ENCODE measurements at regions not wholly inside any gene's neighbourhood (a gene's known extent, or its start where the extent isn't known, plus 50 kb on each side); places are given as distances from the start of the nearest gene placed in this dataset.

DNA sequence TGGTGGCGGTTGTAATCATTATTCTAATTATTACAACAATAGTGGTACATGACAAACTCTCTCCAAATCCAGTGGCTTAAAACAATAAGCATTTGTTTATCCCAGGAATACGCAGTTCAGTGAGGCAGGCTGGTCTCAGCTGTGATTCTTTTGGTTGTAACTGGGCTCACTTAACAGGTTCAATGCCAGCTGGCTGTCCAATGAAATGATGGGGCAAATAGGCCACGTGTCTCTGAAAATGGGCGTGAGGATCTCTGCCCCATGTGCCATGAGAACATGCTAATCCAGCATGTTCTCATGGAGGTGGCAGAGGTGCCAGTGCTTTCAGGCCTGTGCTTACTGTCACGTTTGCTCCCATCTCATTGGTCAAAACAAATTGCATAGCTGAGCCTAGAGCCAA lies 73.1 kb upstream of the CLMN start:
- Histone ChIP-seq H3K27ac (ENCODE audit: low read depth, low read length) (no peak overlapping the region), H3K4me1 (ENCODE audit: control insufficient read depth in 3 of 3, insufficient read depth in 3 of 3, low read length in 3 of 3) (peaks cover 0 to 8% (median 6%) of the 10 kb centered on the region in 3 donors), H3K4me3 (ENCODE audit: low read length in 3 of 3) (no peak overlapping the region), H3K9me3 (ENCODE audit: control insufficient read depth in 3 of 3, low read length in 3 of 3) (peaks cover 0 to 5% (median 0%) of the 10 kb centered on the region in 3 donors), H3K36me3 (ENCODE audit: control insufficient read depth in 3 of 3, insufficient read depth in 3 of 3, low read length in 3 of 3) (no peaks in the 10 kb centered on the region), H3K9ac (ENCODE audit: low read depth in 1 of 3, low read length in 3 of 3) (no peak overlapping the region), H3K27me3 (ENCODE audit: control insufficient read depth in 3 of 3, insufficient read depth in 3 of 3, low read length in 3 of 3) (peaks cover 0 to 4% (median 0%) of the 10 kb centered on the region in 3 donors)

DNA sequence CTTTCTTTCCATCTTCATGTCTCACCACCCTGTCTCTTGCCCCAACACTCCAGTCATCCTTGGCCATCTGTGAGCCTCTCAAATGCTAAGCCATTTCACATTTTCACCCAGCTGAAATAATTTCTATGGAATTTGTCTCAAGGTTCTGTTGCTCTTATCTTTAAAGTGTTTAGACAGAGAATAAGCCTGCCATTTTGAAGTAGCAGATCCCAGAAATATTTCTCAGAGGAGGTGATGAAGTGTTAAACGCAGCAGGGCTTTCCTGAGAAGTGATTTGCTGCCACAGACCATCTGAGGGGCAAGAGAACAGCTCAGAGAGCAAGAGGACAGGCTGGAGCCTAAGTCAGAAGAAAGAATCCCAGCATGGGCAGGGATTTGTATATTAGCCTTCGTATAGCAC lies 71.6 kb upstream of the CLMN start:
- Histone ChIP-seq H3K4me1 (ENCODE audit: control insufficient read depth in 3 of 3, insufficient read depth in 3 of 3, low read length in 3 of 3) (peaks cover 0 to 8% (median 6%) of the 10 kb centered on the region in 3 donors), H3K9me3 (ENCODE audit: control insufficient read depth in 3 of 3, low read length in 3 of 3) (peaks cover 0 to 5% (median 0%) of the 10 kb centered on the region in 3 donors), H3K27ac (ENCODE audit: low read depth, low read length) (no peak overlapping the region), H3K27me3 (ENCODE audit: control insufficient read depth in 3 of 3, insufficient read depth in 3 of 3, low read length in 3 of 3) (no peaks in the 10 kb centered on the region), H3K9ac (ENCODE audit: low read depth in 1 of 3, low read length in 3 of 3) (no peak overlapping the region), H3K36me3 (ENCODE audit: control insufficient read depth in 3 of 3, insufficient read depth in 3 of 3, low read length in 3 of 3) (no peaks in the 10 kb centered on the region), H3K4me3 (ENCODE audit: low read length in 3 of 3) (no peak overlapping the region)

DNA sequence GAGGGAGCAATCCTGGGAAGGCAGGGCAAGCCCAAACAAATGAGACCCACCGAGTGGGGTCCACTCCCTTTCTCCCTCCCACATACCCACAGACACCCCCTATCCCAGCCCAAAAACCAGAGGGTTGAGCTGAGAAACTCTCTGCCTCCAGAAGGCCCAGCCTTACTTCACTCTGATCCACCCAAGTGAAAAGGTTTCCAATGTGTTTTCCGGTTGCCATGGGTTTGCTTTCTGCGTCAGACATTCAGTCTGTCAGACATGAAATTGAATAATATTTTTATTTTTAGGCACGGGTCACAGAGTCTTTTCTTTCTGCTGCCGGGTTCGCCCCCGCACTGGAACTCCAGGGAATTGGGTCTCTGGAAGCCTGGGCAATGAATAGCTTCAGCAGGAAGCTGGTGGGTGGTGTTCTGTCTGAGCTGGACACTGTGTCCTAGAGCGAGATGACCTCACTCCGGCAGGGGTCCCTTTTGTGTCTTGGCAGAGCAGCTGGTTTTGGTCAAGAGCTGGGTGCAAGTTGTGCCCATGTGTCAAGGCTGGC lies 69.8 kb upstream of the CLMN start:
- Histone ChIP-seq H3K9ac (ENCODE audit: low read depth in 1 of 3, low read length in 3 of 3) (no peak overlapping the region), H3K27ac (ENCODE audit: low read depth, low read length) (peak overlapping the region; percentile 66), H3K36me3 (ENCODE audit: control insufficient read depth in 3 of 3, insufficient read depth in 3 of 3, low read length in 3 of 3) (no peaks in the 10 kb centered on the region), H3K4me3 (ENCODE audit: low read length in 3 of 3) (peak overlapping the region in 2 of 3 donors; percentile 9 to 16), H3K9me3 (ENCODE audit: control insufficient read depth in 3 of 3, low read length in 3 of 3) (peaks cover 0 to 5% (median 0%) of the 10 kb centered on the region in 3 donors), H3K4me1 (ENCODE audit: control insufficient read depth in 3 of 3, insufficient read depth in 3 of 3, low read length in 3 of 3) (peaks cover 0 to 8% (median 6%) of the 10 kb centered on the region in 3 donors), H3K27me3 (ENCODE audit: control insufficient read depth in 3 of 3, insufficient read depth in 3 of 3, low read length in 3 of 3) (peaks cover 0 to 4% (median 2%) of the 10 kb centered on the region in 3 donors)

DNA sequence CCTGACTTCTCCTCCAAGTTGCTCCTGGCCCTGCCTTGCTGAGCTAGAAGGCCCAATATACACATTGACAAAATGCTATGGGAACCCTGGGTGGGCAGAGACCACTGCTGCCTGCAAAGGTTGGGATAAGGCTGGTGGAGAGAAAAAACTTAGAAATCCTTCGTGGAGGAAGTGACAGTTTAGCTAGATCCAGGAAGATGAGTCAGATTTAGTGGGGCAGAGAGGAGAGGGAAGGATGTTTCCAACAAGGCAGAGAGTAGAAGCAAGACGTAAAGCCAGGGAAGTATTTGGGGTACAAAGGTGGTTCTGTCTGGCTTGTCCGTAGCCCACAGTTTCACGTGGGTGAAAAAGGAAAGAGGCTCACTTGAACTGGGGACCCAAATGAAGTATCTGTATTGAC lies 69.0 kb upstream of the CLMN start:
- Histone ChIP-seq H3K27ac (ENCODE audit: low read depth, low read length) (peak overlapping the region; percentile 66), H3K9me3 (ENCODE audit: control insufficient read depth in 3 of 3, low read length in 3 of 3) (peaks cover 0 to 5% (median 0%) of the 10 kb centered on the region in 3 donors), H3K27me3 (ENCODE audit: control insufficient read depth in 3 of 3, insufficient read depth in 3 of 3, low read length in 3 of 3) (peaks cover 0 to 4% (median 3%) of the 10 kb centered on the region in 3 donors), H3K9ac (ENCODE audit: low read depth in 1 of 3, low read length in 3 of 3) (no peak overlapping the region), H3K4me3 (ENCODE audit: low read length in 3 of 3) (no peak overlapping the region), H3K4me1 (ENCODE audit: control insufficient read depth in 3 of 3, insufficient read depth in 3 of 3, low read length in 3 of 3) (peaks cover 0 to 8% (median 6%) of the 10 kb centered on the region in 3 donors), H3K36me3 (ENCODE audit: control insufficient read depth in 3 of 3, insufficient read depth in 3 of 3, low read length in 3 of 3) (no peaks in the 10 kb centered on the region)

DNA sequence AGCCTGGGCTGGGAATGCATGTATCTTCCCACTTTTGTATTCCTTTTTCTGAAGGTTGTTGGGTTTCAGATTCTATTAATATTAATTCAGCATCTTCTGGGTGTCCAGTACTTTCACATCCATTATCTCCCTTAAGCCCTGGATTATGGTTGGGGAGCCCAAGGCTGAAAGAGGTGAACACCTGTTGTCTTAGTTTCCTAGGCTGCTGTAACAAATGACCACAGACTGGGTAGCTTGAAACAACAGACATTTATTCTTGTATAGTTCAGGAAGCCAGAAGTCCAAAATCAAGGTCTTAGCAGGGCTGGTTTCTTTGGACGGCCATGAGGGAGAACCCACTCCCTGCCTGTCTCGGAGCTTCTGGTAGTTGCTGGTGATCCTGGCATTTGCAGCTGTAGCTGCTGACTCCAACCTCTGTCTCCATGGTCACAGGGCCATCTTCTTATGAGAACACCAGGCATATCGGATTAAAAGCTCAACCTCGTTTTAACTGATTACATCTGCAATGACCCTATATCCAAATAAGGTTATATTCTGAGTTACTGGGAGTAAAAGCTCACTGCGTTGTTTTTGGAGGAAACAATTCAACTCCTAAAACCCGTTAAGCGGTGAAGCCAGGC lies 68.2 kb upstream of the CLMN start:
- Histone ChIP-seq H3K9me3 (ENCODE audit: control insufficient read depth in 3 of 3, low read length in 3 of 3) (peaks cover 0 to 5% (median 0%) of the 10 kb centered on the region in 3 donors), H3K27ac (ENCODE audit: low read depth, low read length) (no peak overlapping the region), H3K4me1 (ENCODE audit: control insufficient read depth in 3 of 3, insufficient read depth in 3 of 3, low read length in 3 of 3) (peaks cover 0 to 8% (median 6%) of the 10 kb centered on the region in 3 donors), H3K36me3 (ENCODE audit: control insufficient read depth in 3 of 3, insufficient read depth in 3 of 3, low read length in 3 of 3) (no peaks in the 10 kb centered on the region), H3K27me3 (ENCODE audit: control insufficient read depth in 3 of 3, insufficient read depth in 3 of 3, low read length in 3 of 3) (peaks cover 0 to 4% (median 3%) of the 10 kb centered on the region in 3 donors), H3K4me3 (ENCODE audit: low read length in 3 of 3) (no peak overlapping the region), H3K9ac (ENCODE audit: low read depth in 1 of 3, low read length in 3 of 3) (no peak overlapping the region)

DNA sequence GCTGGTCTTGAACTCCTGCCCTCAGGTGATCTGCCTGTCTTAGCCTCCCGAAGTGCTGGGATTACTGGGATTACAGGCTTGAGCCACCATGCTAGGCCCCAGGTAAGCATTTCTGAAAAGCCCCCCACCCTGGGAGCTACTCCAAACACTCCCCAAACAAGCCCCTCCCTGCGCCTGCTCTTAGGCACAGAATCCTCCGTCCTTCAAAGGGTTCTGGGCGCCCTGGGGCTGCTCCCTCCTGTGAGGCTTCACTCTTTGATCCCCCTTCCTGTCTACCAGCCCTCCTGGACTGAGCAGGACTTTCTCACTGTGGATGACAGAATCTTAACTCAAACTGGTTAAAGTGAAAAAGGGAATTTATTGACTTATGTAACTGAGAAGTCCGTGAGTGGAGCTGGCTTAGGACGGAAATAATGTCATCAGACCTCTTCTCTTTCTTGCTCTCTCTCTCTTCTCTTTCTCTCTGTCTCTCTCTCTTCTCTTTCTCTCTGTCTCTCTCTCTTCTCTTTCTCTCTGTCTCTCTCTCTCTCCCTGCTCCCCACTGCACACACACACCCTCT lies 66.9 kb upstream of the CLMN start:
- Histone ChIP-seq H3K36me3 (ENCODE audit: control insufficient read depth in 3 of 3, insufficient read depth in 3 of 3, low read length in 3 of 3) (no peaks in the 10 kb centered on the region), H3K27me3 (ENCODE audit: control insufficient read depth in 3 of 3, insufficient read depth in 3 of 3, low read length in 3 of 3) (peaks cover 0 to 4% (median 3%) of the 10 kb centered on the region in 3 donors), H3K4me1 (ENCODE audit: control insufficient read depth in 3 of 3, insufficient read depth in 3 of 3, low read length in 3 of 3) (peaks cover 0 to 8% (median 6%) of the 10 kb centered on the region in 3 donors), H3K27ac (ENCODE audit: low read depth, low read length) (no peak overlapping the region), H3K9me3 (ENCODE audit: control insufficient read depth in 3 of 3, low read length in 3 of 3) (peaks cover 0 to 5% (median 0%) of the 10 kb centered on the region in 3 donors), H3K9ac (ENCODE audit: low read depth in 1 of 3, low read length in 3 of 3) (no peak overlapping the region), H3K4me3 (ENCODE audit: low read length in 3 of 3) (no peak overlapping the region)

DNA sequence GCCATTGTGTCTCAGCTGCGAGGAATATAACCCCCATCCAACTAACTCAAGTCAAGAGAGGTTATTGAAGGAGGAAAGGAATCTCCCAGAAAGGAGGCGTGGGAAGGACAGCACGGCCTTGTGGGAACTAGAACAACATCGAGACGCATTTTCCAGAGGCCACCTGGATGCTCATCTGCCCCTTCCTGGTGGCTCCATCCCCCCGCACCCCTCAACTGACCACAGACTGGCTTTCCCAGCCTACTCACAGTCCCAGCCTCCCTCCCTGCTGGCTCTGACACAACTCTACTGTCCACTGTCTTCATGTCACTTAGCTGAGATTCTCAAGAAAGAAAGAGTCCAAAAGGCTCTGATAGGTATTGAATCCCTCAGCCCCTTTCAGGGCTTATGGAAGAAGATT lies 66.0 kb upstream of the CLMN start:
- Histone ChIP-seq H3K4me3 (ENCODE audit: low read length in 3 of 3) (no peak overlapping the region), H3K27me3 (ENCODE audit: control insufficient read depth in 3 of 3, insufficient read depth in 3 of 3, low read length in 3 of 3) (peaks cover 0 to 4% (median 3%) of the 10 kb centered on the region in 3 donors), H3K36me3 (ENCODE audit: control insufficient read depth in 3 of 3, insufficient read depth in 3 of 3, low read length in 3 of 3) (no peaks in the 10 kb centered on the region), H3K4me1 (ENCODE audit: control insufficient read depth in 3 of 3, insufficient read depth in 3 of 3, low read length in 3 of 3) (peaks cover 0 to 8% (median 6%) of the 10 kb centered on the region in 3 donors), H3K9me3 (ENCODE audit: control insufficient read depth in 3 of 3, low read length in 3 of 3) (peaks cover 0 to 4% (median 0%) of the 10 kb centered on the region in 3 donors), H3K27ac (ENCODE audit: low read depth, low read length) (no peak overlapping the region), H3K9ac (ENCODE audit: low read depth in 1 of 3, low read length in 3 of 3) (no peak overlapping the region)

DNA sequence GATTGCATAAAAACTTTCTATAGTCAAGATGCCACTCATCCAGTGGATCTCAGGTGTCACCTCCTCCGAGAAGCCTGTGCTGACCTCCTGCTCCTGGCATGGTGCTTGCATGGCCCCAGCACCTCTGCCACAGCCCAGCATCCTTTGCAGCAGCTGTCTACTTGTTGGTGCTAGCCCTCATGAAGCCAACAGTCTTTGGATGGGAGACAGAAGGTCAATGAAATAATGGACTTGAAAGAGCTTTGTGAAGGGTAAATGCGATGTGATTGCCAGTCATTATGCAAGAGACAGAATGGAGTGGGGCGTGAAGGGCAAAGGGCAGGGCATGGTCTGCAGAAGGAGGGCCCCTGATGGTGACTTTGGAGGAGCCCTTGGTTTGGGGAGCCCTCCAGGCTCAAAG lies 63.0 kb upstream of the CLMN start:
- Histone ChIP-seq H3K27me3 (ENCODE audit: control insufficient read depth in 3 of 3, insufficient read depth in 3 of 3, low read length in 3 of 3) (peaks cover 0 to 4% (median 3%) of the 10 kb centered on the region in 3 donors), H3K9me3 (ENCODE audit: control insufficient read depth in 3 of 3, low read length in 3 of 3) (peaks cover 0 to 2% (median 0%) of the 10 kb centered on the region in 3 donors), H3K27ac (ENCODE audit: low read depth, low read length) (no peak overlapping the region), H3K9ac (ENCODE audit: low read depth in 1 of 3, low read length in 3 of 3) (no peak overlapping the region), H3K4me3 (ENCODE audit: low read length in 3 of 3) (no peak overlapping the region), H3K4me1 (ENCODE audit: control insufficient read depth in 3 of 3, insufficient read depth in 3 of 3, low read length in 3 of 3) (no peaks in the 10 kb centered on the region), H3K36me3 (ENCODE audit: control insufficient read depth in 3 of 3, insufficient read depth in 3 of 3, low read length in 3 of 3) (no peaks in the 10 kb centered on the region)

DNA sequence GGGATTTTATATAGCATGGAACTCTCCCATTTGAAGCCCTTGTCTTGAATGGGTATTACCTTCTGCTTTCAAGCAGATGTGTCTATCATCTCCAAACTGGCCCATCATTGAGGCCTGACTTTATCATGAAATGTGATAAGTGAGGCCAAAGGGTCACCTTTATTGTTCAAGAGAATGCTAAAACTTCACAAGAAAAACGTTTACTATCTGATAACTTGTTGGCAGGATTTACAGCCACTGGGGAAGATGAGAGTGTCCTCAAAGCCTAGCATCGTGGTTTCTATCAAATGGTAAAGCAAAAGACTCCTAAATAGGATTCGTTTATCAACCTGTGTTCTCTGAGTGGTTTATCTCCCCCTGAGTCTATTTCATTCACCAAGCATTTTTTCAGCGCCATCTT lies 62.0 kb upstream of the CLMN start:
- peaks cover 0 to 5% (median 4%) of the 10 kb centered on the region in 3 donors for H3K27me3 ChIP-seq (ENCODE audit: control insufficient read depth in 3 of 3, insufficient read depth in 3 of 3, low read length in 3 of 3)
- H3K27ac ChIP-seq (ENCODE audit: low read depth, low read length), result no peak overlapping the region
- H3K9ac ChIP-seq (ENCODE audit: low read depth in 1 of 3, low read length in 3 of 3), result no peak overlapping the region
- H3K4me3 ChIP-seq (ENCODE audit: low read length in 3 of 3), result no peak overlapping the region
- peaks cover 0 to 2% (median 0%) of the 10 kb centered on the region in 3 donors for H3K9me3 ChIP-seq (ENCODE audit: control insufficient read depth in 3 of 3, low read length in 3 of 3)
- H3K36me3 ChIP-seq (ENCODE audit: control insufficient read depth in 3 of 3, insufficient read depth in 3 of 3, low read length in 3 of 3), result no peaks in the 10 kb centered on the region
- H3K4me1 ChIP-seq (ENCODE audit: control insufficient read depth in 3 of 3, insufficient read depth in 3 of 3, low read length in 3 of 3), result no peaks in the 10 kb centered on the region

All from skeletal muscle tissue (tissue), 3 donors.